ENCODE measurements at regions not wholly inside any gene's neighbourhood (a gene's known extent, or its start where the extent isn't known, plus 50 kb on each side); places are given as distances from the start of the nearest gene placed in this dataset.

DNA sequence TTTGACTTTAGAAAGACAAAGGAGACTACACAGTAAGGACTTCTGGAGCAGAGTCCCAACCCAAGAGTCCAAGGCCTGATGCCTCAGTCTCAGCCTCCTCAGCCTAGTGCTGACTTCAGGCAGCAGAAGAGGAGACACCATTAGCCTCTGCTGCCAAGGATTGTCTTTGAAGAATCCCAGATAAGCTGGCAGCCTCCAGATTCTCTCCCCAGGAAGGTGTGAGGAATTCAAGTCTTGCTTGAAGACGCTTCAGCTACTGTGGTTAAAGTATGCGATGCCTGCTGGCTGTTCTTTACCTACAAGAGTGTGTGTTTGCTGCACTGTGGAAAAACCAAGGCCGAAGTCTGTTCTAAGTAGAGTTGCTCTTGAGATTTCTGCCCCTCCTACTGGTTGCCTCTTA lies 215.9 kb upstream of the TCF21 start:
- POLR2A ChIA-PET, result no interaction called here
- Histone ChIP-seq H3K4me3 (replicated peaks in 1 of 3; ENCODE audit: insufficient read depth in 1 of 3, low read depth in 1 of 3, low read length in 3 of 3) (no peak overlapping the region), H3K9ac (replicated peaks; ENCODE audit: extremely low read depth, insufficient read depth, low read length) (no peak overlapping the region), H3K4me1 (ENCODE audit: control insufficient read depth, extremely low read depth, insufficient read depth, low read length) (no peaks in the 10 kb centered on the region), H3K27me3 (ENCODE audit: control insufficient read depth in 2 of 2, insufficient read depth in 2 of 2, low read length in 2 of 2) (no peaks in the 10 kb centered on the region), H3K36me3 (ENCODE audit: control insufficient read depth in 2 of 2, extremely low read depth in 1 of 2, insufficient read depth in 2 of 2, low read length in 2 of 2) (no peaks in the 10 kb centered on the region), H2AFZ (ENCODE audit: low read depth, low read length) (no peak overlapping the region), H3K27ac (ENCODE audit: insufficient read depth, low read depth, low read length) (no peak overlapping the region), H3K79me2 (ENCODE audit: control insufficient read depth, insufficient read depth, low read length) (no peaks in the 10 kb centered on the region), H3K4me2 (ENCODE audit: insufficient read depth, low read length) (no peak overlapping the region), H3K9me1 (replicated peaks; ENCODE audit: control insufficient read depth, extremely low read depth, insufficient read depth, low read length) (no peaks in the 10 kb centered on the region), H3K9me3 (replicated peaks; ENCODE audit: control insufficient read depth, insufficient read depth, low read length) (no peaks in the 10 kb centered on the region), H4K20me1 (replicated peaks; ENCODE audit: control insufficient read depth, extremely low read depth, insufficient read depth, low read length) (no peaks in the 10 kb centered on the region)
- BruUV-seq (replicated peaks), result no TSS peak
- dilution Hi-C loops (cut with MboI; ENCODE audit: extremely low pct_ligation_motif_present, low sequenced_read_pairs), result no loop called here
- intact Hi-C loops (cut with micrococcal nuclease), result no loop called here
- DNase-seq (ENCODE audit: low read depth, low spot score) (no peak), FAIRE-seq (no peak)
- CTCF ChIA-PET, result no interaction called here
- TF ChIP-seq GATA2 (IDR thresholded peaks at IDR 0.05; ENCODE audit: insufficient read depth, insufficient read length, low read depth, low read length) (no peak), EZH2 (IDR thresholded peaks at IDR 0.05; ENCODE audit: borderline replicate concordance, low read depth, low read length, severe bottlenecking) (no peak), POLR2A (IDR thresholded peaks at IDR 0.05; ENCODE audit: low read depth, low read length) (no peak), POLR2AphosphoS5 (IDR thresholded peaks at IDR 0.05; ENCODE audit: insufficient read depth, low read depth, low read length) (no peak), JUN (IDR thresholded peaks at IDR 0.05; ENCODE audit: borderline replicate concordance, insufficient read depth, insufficient read length, low read depth) (no peak), MYC (IDR thresholded peaks at IDR 0.05; ENCODE audit: low read depth, low read length) (no peak), FOS (IDR thresholded peaks at IDR 0.05; ENCODE audit: borderline replicate concordance, insufficient read depth, low read length) (no peak)
- TF ChIP-seq, protein P1, sequence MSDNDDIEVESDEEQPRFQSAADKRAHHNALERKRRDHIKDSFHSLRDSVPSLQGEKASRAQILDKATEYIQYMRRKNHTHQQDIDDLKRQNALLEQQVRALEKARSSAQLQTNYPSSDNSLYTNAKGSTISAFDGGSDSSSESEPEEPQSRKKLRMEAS (IDR thresholded peaks at IDR 0.05; ENCODE audit: insufficient read depth, insufficient read length), result no peak
- TF ChIP-seq, protein P2, sequence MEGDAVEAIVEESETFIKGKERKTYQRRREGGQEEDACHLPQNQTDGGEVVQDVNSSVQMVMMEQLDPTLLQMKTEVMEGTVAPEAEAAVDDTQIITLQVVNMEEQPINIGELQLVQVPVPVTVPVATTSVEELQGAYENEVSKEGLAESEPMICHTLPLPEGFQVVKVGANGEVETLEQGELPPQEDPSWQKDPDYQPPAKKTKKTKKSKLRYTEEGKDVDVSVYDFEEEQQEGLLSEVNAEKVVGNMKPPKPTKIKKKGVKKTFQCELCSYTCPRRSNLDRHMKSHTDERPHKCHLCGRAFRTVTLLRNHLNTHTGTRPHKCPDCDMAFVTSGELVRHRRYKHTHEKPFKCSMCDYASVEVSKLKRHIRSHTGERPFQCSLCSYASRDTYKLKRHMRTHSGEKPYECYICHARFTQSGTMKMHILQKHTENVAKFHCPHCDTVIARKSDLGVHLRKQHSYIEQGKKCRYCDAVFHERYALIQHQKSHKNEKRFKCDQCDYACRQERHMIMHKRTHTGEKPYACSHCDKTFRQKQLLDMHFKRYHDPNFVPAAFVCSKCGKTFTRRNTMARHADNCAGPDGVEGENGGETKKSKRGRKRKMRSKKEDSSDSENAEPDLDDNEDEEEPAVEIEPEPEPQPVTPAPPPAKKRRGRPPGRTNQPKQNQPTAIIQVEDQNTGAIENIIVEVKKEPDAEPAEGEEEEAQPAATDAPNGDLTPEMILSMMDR (IDR thresholded peaks at IDR 0.05; ENCODE audit: extremely low read depth in 1 of 2, insufficient read depth in 1 of 2, low read depth in 1 of 2, low read length in 2 of 2), result no peak
